Esophagus squamous epithelium (tissue), 5 donors: ENCODE measurements at regions not wholly inside any gene's neighbourhood (a gene's known extent, or its start where the extent isn't known, plus 50 kb on each side); places are given as distances from the start of the nearest gene placed in this dataset.

Source experiments
- DNase-seq: peaks from one replicate; lab custom pipeline; 2025; lab: John Stamatoyannopoulos, UW
- H3K27ac ChIP-seq, 4 donors: fragments of 200-600 bp; sonication (generic); one replicate each; pipeline ENCODE4 v1.5.1; 2016 to 2019; ENCODE audit warnings: mild to moderate bottlenecking in 1 of 4
- H3K27me3 ChIP-seq, 4 donors: fragments of 200-600 bp; sonication (generic); 1 replicate in 3 of 4; 2 replicates in 1 of 4; pipeline versions ENCODE4 v1.5.1 to v1.6.0; 2017 to 2021; ENCODE audit warnings: antibody characterized with exemption in 1 of 4
- H3K36me3 ChIP-seq, 3 donors: fragments of 200-600 bp; sonication (generic); one replicate each; pipeline ENCODE4 v1.5.1; 2016 to 2019
- H3K4me1 ChIP-seq, 3 donors: fragments of 200-600 bp; sonication (generic); one replicate each; pipeline ENCODE4 v1.5.1; 2017 to 2019
- H3K4me3 ChIP-seq, 4 donors: fragments of 200-600 bp; sonication (generic); 1 replicate in 3 of 4; 2 replicates in 1 of 4; pipeline ENCODE4 v1.5.1; 2016 to 2019; ENCODE audit warnings: mild to moderate bottlenecking in 2 of 4, moderate library complexity in 1 of 4
- H3K9me3 ChIP-seq, 3 donors: fragments of 200-600 bp; sonication (generic); one replicate each; pipeline ENCODE4 v1.5.1; 2016 to 2019
- POLR2A ChIP-seq, 4 donors: fragments of 450-650 bp; IDR thresholded peaks; one replicate each; pipeline ENCODE4 v1.6.1; 2017; ENCODE audit warnings: antibody characterized with exemption in 4 of 4, mild to moderate bottlenecking in 4 of 4, moderate library complexity in 3 of 4
- WGBS, 2 donors: methylation state at CpG; one replicate each; pipeline ENCODE4 v1.1.5; 2018; 5-methylcytosine and 5-hydroxymethylcytosine counted together
- intact Hi-C: fragments of 100-400 bp; cut with DNase I; formaldehyde crosslinking; loops from one replicate; pipeline ENCODE4 v1.15.0; 2022
- TF ChIP-seq, protein P1 (sequence below), 6 experiments: fragments of 450-650 bp in 4 of 6; fragments of 200-600 bp in 2 of 6; sonication (generic) in 2 of 6; IDR thresholded peaks; one replicate each; pipeline ENCODE4 v1.5.1; 2016 to 2019; ENCODE audit warnings: antibody characterized with exemption in 6 of 6, mild to moderate bottlenecking in 4 of 6, moderate library complexity in 4 of 6
- donor health status: DM: yes; HTN: yes; CAD: no.

DNA sequence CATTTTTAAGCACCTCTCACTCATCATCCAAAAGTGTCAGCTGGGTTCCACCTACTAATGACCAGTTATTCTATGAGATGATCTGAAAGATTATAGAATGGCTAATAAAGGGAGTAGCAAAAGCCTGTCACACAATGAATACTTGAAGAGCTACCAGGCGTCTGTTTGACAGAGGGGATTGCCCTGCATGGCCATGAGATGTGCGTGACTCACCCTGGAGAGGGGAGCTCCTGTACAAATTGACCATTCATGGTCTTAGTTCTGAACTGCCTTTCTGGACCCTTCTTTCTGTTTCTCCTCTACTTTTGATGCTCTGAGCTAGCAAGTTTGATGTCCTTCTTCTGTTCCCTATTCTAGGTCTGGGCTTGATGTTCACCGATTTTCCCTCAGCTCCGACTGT is 85.2 kb upstream of the ABCD3 start:
- DNase-seq: no peak

DNA sequence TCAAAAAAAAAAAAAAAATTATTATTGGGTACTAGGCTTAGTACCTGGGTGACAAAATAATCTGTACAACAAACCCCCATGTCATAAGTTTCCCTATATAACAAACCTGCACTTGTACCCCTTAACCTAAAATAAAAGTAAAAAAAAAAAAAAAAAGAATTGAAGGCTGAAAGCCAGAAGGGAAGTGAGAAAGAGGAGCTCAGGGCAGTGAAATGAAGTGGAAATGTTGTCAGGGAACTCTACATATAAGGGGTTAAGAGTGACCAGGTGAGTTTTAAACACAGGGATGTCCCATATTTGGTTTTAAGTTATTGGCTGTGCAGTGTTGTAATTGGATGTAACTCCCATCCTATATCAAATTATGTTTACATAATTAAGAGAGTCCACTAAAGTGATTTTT is 85.7 kb upstream of the ABCD3 start:
- H3K4me1 ChIP-seq: peaks cover 0 to 30% (median 8%) of the 10 kb centered on the region in 3 donors
- H3K36me3 ChIP-seq: no peaks in the 10 kb centered on the region
- intact Hi-C loops: no loop called here
- H3K27me3 ChIP-seq: peaks cover 0 to 5% (median 0%) of the 10 kb centered on the region in 4 donors
- H3K27ac ChIP-seq: no peak overlapping the region
- no peaks in the 10 kb centered on the region for H3K9me3 ChIP-seq
- no peak for DNase-seq
- no peak overlapping the region for H3K4me3 ChIP-seq
- no peak for TF ChIP-seq POLR2A (IDR thresholded peaks at IDR 0.05)
- TF ChIP-seq, protein P1, sequence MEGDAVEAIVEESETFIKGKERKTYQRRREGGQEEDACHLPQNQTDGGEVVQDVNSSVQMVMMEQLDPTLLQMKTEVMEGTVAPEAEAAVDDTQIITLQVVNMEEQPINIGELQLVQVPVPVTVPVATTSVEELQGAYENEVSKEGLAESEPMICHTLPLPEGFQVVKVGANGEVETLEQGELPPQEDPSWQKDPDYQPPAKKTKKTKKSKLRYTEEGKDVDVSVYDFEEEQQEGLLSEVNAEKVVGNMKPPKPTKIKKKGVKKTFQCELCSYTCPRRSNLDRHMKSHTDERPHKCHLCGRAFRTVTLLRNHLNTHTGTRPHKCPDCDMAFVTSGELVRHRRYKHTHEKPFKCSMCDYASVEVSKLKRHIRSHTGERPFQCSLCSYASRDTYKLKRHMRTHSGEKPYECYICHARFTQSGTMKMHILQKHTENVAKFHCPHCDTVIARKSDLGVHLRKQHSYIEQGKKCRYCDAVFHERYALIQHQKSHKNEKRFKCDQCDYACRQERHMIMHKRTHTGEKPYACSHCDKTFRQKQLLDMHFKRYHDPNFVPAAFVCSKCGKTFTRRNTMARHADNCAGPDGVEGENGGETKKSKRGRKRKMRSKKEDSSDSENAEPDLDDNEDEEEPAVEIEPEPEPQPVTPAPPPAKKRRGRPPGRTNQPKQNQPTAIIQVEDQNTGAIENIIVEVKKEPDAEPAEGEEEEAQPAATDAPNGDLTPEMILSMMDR (IDR thresholded peaks at IDR 0.05): no peak

More for the DNA sequence above, 85.2 kb upstream of the ABCD3 start:
- Histone ChIP-seq H3K4me3 (no peak overlapping the region), H3K4me1 (peaks cover 0 to 25% (median 3%) of the 10 kb centered on the region in 3 donors), H3K27ac (no peak overlapping the region), H3K27me3 (peaks cover 0 to 5% (median 0%) of the 10 kb centered on the region in 4 donors), H3K9me3 (no peaks in the 10 kb centered on the region), H3K36me3 (no peaks in the 10 kb centered on the region)
- no peak for TF ChIP-seq POLR2A (IDR thresholded peaks at IDR 0.05)
- TF ChIP-seq, protein P1 (IDR thresholded peaks at IDR 0.05): no peak
- WGBS, 2 donors: 67% methylated on average over 4 of the region's 4 CpGs
- intact Hi-C loops: no loop called here

DNA sequence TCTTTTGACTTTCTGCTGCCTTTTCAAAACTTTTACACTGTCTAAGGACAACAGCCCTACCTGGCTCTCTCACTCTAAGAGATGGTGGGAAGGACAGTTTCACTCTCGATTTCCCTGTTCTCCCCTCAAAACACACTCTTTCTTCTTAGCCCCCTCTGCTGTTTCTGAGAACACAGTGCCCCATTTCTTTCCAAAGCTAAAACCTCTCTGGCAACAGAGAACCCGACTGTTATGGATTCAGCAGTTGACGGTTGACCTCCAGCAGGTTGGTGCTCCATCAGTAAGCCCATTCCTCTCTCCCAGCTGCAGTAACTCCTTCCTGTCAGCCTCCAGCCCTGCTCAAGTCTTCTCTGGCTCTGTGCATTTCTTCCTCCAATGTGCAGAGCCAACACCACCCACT is 88.2 kb upstream of the ABCD3 start:
- H3K4me1 ChIP-seq: peaks cover 5 to 47% (median 23%) of the 10 kb centered on the region in 3 donors
- peaks cover 0 to 5% (median 0%) of the 10 kb centered on the region in 4 donors for H3K27me3 ChIP-seq
- no peak overlapping the region for H3K4me3 ChIP-seq
- WGBS, 2 donors: 37 to 44% methylated on average over 3 of the region's 3 CpGs
- TF ChIP-seq POLR2A (IDR thresholded peaks at IDR 0.05): no peak
- TF ChIP-seq, protein P1 (IDR thresholded peaks at IDR 0.05): peak in 4 of 6 experiments; percentile 19 to 34 (median 29)
- no peak for DNase-seq
- intact Hi-C loops: loop anchor here (5.0 to 10.0 kb wide), 2 partner anchors 95 to 283 kb away; partner anchors contain the start of gene ARHGAP29
- H3K27ac ChIP-seq: peak overlapping the region in 2 of 4 donors; percentile 17 to 42
- no peaks in the 10 kb centered on the region for H3K9me3 ChIP-seq
- no peaks in the 10 kb centered on the region for H3K36me3 ChIP-seq

DNA sequence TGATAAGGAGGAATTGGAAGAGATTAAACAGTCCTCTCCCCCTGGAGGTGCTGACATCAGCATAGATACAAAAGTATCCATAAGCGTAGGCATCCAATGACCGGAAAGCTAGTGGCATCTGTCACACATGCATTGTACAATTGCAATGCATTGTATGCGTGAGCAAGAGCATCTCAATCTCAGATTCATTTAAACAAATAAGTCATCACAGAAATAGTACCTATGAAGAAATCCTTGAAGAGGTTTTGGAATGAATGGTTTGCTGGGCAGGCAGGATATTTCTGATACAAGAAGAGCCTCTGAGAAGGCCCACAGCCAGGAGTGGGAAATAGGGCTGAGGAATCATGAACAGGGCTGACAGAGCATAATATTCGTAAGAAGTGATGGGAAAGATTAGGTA is 88.9 kb upstream of the ABCD3 start:
- H3K27me3 ChIP-seq: peaks cover 0 to 5% (median 0%) of the 10 kb centered on the region in 4 donors
- intact Hi-C loops: loop anchor here (5.0 to 10.0 kb wide), 2 partner anchors 94 to 282 kb away; partner anchors contain the start of gene ARHGAP29
- H3K4me1 ChIP-seq: peaks cover 5 to 44% (median 21%) of the 10 kb centered on the region in 3 donors
- TF ChIP-seq, protein P1 (IDR thresholded peaks at IDR 0.05): no peak
- no peak for TF ChIP-seq POLR2A (IDR thresholded peaks at IDR 0.05)
- no peaks in the 10 kb centered on the region for H3K9me3 ChIP-seq
- H3K27ac ChIP-seq: peak overlapping the region in 2 of 4 donors; percentile 17 to 42
- H3K36me3 ChIP-seq: no peaks in the 10 kb centered on the region
- DNase-seq: no peak
- WGBS, 2 donors: 89 to 95% methylated on average over 4 of the region's 4 CpGs
- no peak overlapping the region for H3K4me3 ChIP-seq

DNA sequence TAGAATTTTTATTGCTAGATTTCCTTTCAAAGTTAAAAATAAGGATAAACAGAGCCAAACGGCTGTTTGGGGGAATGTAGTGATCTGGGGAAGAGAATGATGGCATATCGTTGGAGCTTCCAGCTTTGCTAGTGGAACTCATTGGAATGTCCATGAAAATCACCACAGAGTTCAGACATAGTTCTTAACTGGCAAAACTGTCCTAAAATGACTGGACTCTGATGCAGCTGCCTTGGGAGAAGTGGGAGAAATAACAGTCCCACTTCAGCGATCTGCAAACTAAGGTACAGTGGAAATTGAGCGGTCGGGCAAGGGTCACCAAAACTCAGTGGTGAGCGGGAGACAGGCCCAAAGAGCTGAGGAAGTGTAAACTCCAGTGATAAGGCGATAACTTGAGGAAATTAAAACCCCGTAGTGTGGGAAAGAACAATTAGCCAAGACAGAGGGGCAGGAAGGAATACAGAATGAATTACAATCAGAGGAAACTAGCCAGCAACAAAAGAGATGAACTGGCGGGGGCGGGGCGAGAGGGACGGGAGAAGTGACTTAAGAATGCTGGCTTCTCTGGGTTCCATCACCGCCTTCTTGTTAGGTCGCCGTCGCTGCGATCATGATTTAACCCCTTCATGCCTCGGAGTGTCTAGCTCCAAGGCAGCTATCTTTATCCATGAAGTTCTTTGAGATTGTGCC is 89.8 kb upstream of the ARHGAP29 start:
- Histone ChIP-seq H3K4me1 (peaks cover 5 to 50% (median 21%) of the 10 kb centered on the region in 3 donors), H3K4me3 (peak overlapping the region in 1 of 4 donors; percentile 22), H3K27ac (peak overlapping the region in 3 of 4 donors; percentile 46 to 65 (median 53)), H3K9me3 (no peaks in the 10 kb centered on the region), H3K27me3 (peaks cover 0 to 5% (median 0%) of the 10 kb centered on the region in 4 donors), H3K36me3 (no peaks in the 10 kb centered on the region)
- 40 to 51% methylated on average over 18 of the region's 18 CpGs for WGBS, 2 donors
- intact Hi-C loops: loop anchor here (5.0 to 10.0 kb wide), 2 partner anchors 92 to 280 kb away; partner anchors contain the start of gene ARHGAP29
- TF ChIP-seq, protein P1 (IDR thresholded peaks at IDR 0.05): no peak
- TF ChIP-seq POLR2A (IDR thresholded peaks at IDR 0.05): no peak
- DNase-seq: no peak
